DMS114 treated with DMSO at 0.1 percent for 48 hours (cell line): ENCODE measurements at regions not wholly inside any gene's neighbourhood (a gene's known extent, or its start where the extent isn't known, plus 50 kb on each side); places are given as distances from the start of the nearest gene placed in this dataset.

ENCODE experiments used
- DNase-seq: peaks from one replicate; lab custom pipeline; 2025; ENCODE audit not compliant: unreplicated experiment; lab: John Stamatoyannopoulos, UW

- DNase-seq = no peak
Observed at GRCh38 chr7:137172105-137172590, 171.4 kb downstream of the PTN start.

DNA sequence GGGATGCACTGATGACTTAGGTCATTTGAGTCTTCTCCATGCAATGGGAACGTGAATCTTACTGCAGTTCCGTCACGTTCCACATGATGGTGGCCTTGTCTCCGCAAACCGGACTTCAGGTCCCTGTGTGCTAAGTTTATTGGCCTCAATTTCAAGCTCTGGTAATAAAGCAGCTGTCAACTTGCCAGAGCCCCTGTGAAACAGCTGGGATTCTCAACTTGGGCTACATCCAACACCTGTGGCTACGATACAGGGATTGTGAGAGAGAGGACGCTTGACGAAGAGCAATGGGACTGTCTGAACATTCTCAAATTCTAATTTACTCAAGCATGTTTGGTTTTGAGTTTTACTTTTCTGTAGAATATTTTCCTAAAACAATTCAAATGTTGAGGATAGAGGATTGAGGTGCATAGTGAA is 174.2 kb downstream of the PTN start:
- DNase-seq = peak; percentile 19

DNA sequence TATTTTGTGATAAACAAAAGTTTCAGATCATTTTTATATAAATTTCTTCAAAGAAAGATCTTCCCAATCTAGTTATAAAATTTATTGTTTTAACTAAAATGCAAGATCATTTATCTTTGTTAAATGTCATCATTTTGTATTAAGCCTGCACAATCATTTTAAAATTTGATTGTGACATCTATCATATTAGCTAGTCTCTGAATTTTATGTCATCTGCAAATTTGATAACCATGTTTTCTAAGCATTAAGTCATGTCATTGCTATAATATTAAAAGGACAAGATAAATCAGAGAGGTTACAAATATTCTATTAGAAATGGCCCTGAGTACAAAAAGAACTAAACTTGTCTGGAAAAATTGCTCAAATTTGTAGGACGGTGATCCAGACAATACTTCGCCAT is 175.9 kb downstream of the PTN start:
- DNase-seq = no peak

- no peak for DNase-seq
Observed at GRCh38 chr7:137166363-137166762, 177.2 kb downstream of the PTN start.

DNA sequence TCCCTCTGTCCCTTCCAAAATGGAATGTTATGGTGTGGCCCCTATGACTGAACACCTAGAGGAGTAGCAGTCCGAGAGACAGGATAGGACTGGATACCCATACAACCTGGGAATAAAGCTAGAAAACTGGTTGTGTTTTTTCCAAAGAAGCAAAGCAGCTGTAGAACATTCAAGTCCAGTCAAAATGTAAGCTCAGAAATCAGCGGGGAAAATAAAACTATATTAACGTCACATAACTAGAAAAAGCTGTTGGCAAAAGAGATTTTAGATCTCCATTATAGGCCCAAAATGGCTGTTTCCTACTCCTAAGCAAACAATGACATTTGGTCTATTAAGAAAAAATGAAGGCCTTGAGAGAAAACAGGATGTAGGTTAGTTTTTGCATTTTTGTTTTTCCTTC is 177.7 kb downstream of the PTN start:
- DNase-seq = no peak

DNA sequence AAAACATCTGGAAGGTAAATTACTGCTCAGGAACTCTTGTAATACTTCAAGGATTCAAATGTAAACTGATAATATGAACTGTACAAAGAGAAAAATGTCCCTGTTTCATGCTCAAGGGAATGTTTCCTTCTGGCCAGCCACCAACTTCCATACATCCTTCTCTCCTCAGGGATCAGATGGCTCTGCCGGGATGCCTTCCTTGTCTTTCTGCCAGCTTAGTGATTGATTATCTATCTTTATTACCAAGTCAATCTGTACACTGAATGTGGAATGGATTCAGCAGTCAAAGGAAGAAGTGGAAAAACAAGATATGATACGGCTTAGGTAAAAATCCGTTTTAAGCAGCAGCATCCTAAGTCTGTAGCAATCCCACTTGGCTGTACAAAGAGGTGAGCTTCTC is 178.3 kb downstream of the PTN start:
- no peak for DNase-seq

DNA sequence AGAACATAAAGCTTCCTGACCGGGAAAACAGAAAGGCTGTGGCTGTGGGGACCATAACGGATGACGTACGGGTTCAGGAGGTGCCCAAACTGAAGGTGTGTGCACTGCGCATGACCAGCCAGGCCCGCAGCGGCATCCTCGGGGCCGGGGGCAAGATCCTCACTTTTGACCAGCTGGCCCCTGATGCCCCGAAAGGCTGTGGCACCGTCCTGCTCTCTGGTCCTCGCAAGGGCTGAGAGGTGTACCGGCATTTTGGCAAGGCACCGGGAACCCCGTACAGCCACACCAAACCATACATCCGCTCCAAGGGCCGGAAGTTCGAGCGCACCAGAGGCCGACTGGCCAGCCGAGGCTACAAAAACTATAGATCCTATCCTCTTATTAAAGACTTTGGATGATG is 179.3 kb downstream of the PTN start:
- DNase-seq = no peak

DNA sequence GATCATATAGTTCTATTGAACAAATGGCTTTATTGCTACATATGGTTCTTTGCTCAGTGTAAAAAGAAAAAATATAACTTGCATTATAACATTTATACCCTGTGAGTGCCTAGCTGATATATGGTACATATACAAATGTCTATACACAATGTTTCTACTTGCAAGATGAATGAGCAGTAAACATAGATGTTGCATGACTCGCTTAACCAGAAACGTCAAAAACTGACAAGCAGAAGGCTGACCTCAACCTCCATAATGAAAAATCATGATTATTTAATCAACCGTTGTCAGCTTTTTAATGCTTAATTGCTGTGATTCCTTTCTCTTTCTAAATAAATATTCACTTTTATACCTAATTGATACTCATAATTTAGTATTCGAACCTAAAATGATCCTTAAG is 183.3 kb downstream of the PTN start:
- no peak for DNase-seq

DNA sequence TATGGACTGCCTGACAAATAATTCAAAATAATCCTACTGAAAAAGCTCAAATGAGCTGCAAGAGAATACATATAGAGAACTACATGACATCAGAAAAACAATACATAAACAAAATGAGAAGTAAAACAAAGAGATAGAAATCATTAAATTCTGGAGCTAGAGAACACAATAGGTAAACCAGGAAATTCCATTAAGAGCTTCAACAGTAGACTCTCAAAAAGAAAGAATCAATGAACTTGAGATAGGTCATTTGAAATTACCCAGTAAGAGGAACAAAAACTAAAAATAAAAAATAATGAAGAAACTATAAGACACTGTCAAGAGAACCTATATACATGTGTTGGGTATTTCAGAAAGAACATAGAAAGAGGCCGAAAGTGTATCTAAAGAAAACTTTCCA is 186.3 kb downstream of the PTN start:
- DNase-seq = no peak

DNA sequence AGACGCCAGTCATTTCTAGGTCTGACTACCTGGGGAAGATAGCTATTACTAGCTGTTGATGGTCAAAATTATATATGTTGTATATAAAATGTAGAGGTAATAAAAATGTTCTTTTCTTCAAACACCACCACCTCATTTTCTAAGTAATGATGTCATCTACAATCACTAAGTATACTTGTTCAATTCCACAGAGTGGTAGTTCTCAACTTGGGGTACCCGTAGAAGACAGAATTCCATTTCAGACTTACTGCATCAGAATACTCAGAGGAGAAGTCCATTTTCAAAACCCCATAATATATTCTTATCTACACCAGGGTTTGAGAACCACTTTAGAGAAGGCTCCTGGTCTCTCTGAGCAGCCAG is 191.9 kb downstream of the PTN start:
- no peak for DNase-seq

GRCh38 chr7:137151041-137151689 is 192.4 kb downstream of the PTN start:
- no peak for DNase-seq

- DNase-seq = no peak
Observed at GRCh38 chr7:137147338-137147720, 196.2 kb downstream of the PTN start.

DNA sequence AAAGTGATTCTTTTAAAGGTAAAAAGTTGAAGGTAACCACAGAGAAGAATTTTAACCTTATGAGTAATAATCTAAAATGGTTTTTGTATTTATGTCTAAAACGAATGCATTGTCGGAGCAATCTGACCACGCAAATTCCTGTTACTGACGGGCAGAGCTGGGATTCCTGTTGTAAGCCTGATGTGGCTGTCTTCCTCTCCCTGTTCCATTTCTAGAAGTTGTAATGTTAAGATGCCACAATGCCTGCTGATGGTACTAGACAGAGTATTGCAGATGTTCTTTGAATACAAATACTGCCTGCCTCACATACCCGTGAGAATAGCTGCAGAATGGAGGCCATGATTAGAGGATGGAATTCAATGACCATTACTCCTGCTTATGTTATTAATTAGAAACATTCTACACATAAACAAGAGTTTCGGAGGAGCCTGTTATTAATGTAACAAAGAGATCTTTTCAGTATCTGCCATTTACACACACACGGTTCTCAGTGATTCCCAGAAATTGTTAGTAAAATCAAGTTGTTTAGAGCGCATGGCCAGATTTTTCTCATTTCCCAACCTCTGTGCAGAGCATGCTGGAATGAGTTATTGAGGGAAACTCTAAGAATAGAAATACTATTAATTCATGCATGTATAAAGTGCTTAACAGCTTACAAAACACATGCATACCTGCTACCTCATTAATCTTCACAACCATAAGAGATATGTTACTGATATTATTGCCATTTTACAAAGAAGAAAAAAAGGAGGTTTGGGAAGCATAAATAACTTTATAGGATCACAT is 196.8 kb downstream of the PTN start:
- DNase-seq = no peak

DNA sequence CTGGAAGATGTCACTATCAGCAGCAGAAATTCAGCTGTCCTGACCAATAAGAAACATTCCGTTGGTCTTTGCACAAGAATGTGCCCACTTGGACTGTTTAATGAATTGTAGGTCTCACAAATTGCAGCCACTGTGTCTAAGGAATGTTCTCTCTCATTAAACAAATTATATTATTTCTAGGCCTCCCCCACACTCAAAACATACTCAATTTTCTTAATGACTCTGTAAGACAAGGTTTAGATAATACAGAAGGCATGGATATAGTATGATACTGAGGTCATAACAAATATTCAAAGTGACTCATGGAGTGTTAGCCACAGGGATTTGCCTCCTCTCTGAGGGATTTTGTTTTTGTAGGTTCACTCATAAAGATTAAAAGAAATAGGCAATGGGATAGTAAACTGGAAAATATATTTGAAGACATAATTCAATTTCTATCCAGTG is 197.5 kb downstream of the PTN start:
- DNase-seq = no peak

GRCh38 chr7:137142376-137142775 is 201.2 kb downstream of the PTN start:
- no peak for DNase-seq

DNA sequence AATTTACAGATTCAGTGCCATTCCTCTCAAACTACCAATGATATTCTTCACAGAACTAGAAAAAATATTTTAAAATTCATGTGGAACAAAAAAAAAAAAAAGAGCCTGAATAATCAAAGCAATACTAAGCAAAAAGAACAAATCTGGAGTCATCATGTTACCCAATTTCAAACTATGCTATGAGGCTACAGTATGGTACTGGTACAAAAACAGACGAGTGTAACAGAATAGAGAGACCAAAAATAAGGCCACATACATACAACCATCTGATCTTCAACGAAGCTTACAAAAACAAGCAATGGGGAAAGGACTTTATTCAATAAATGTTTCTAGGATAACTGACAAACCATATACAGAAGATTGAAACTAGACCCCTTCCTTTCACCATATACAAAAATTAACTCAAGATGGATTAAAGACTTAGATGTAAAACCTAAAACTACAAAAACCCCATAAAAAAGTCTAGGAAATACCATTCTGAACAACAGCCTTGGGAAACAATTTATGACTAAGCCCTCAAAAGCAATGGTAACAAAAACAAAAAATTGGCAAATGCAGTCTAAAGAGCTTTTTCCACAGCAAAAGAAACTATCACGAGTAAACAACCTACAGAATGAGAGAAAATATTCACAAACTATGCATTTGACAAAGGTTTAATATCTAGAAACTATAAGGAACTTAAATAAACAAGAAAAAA is 207.7 kb downstream of the PTN start:
- no peak for DNase-seq

DNA sequence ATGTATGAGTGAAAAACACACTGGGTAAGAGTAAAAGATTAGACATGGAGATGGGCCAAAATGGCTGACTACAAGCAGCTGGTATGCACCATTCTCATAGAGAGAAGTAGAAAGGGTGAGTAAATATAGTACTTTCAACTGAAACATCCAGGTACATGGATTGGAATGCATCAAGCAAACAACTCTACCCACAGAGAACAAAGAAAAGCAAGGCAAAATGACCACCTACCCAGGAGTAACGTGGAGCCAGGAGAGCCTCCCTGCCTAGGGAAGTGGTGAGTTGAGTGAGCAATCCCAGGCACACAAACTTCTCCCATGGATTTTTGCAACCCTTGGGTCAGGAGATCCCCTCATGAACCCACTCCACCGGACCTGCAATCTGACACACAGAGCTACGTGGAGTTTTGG is 212.8 kb downstream of the PTN start:
- DNase-seq = no peak

DNA sequence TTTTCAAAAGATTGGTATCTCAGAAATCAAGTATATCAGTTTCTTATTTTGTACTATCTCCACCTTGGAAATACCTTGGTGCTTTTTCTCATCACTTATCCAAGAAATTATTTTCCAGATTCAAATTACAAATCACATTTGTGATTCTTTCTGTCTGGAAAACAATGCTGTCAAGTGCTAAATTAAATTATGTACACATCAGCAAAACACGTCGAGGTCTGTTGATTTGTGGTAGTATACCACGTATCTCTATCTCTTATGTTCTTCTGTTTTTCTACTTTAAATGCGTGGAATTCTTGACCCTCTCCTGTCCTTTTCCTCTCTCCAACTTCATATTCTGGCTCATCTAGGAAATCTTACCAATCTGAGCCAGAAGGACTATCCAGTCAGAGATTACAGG is 214.5 kb downstream of the PTN start:
- DNase-seq = no peak

- DNase-seq = no peak
Observed at GRCh38 chr7:137127806-137128205, 215.7 kb downstream of the PTN start.

- DNase-seq = no peak
Observed at GRCh38 chr7:137127058-137127457, 216.5 kb downstream of the PTN start.

- no peak for DNase-seq
Observed at GRCh38 chr7:137122145-137122544, 221.4 kb downstream of the PTN start.

GRCh38 chr7:137120690-137121089 is 222.8 kb downstream of the PTN start:
- no peak for DNase-seq
